OCI-M1 (cell line): ENCODE measurements at regions not wholly inside any gene's neighbourhood (a gene's known extent, or its start where the extent isn't known, plus 50 kb on each side); places are given as distances from the start of the nearest gene placed in this dataset.

Experiments used
- DNase-seq: peaks from one replicate; lab custom pipeline; 2025; lab: John Stamatoyannopoulos, UW

DNA sequence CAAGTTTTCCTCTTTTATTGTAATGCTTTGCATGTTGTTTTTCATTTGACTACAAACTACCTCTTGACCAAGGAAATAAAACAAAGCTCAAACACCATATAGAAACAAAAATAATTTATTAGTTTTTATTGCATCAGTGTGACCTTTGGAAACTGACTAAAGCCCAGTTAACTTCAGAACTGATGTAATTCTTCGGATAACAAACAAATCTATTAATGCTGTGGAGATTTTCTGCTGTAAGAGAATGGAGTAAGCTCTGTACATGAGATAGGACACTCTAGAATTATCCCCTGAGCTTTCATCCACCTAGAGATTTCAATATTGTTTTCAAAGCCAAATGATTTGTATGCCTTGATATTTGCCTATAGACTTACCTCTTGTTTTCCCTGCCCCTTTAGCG is 154.0 kb upstream of the KCNK2 start:
- no peak for DNase-seq

DNA sequence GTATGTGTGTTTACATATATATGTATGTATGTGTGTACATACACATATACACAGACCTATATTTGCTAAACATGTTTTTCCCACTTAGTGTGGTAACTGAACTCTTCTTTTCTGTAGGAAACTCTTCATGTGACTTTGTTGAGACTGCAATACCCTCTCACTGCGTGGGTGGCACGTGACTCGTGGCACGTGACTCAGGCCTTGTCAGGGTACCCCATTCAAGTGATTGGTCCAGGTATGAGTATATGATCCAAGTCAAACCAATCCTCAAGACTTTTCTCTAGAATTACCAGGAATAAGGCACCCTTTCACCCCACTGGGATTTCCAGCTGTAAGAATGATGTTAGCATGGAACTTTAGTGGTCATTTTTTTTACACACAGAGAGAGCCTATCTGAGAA is 149.2 kb upstream of the KCNK2 start:
- no peak for DNase-seq

DNA sequence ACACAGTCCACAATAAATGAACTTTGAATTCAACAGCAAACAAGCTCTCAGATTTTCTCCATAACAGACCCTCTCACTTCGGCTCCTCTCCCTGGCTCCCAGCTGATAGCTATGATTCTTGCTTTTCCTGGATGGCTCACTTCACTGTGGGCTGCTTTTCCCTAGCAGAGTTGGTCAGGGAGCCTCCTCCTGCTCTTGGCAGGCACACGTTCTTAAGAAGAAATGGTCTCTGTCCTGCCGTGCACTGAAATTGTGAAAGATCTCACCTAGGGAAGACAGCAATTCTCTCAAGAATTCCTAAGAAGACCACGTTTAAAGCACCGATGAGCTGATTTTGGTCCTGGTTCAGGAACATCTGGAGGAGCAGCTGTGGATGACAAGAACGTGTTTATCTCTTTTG is 148.5 kb upstream of the KCNK2 start:
- DNase-seq, result no peak

DNA sequence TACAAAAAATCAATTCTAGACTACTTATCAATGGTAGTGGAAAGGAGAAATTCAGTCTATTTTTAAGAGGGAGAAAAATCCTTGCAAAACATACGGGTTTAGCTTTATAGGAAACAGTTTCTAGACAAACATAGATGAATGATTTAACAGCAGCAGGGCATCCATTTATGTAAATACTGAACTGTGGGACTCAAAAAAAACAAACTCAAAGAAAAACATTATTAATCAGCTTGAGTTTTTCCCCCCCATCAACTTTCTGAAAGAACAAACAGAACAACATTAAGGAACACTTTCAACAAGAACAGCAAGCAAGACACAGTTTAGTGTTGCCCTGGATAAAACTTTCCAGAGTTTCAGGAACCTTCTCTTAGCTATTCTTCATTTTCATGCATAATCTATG is 147.3 kb upstream of the KCNK2 start:
- no peak for DNase-seq

DNA sequence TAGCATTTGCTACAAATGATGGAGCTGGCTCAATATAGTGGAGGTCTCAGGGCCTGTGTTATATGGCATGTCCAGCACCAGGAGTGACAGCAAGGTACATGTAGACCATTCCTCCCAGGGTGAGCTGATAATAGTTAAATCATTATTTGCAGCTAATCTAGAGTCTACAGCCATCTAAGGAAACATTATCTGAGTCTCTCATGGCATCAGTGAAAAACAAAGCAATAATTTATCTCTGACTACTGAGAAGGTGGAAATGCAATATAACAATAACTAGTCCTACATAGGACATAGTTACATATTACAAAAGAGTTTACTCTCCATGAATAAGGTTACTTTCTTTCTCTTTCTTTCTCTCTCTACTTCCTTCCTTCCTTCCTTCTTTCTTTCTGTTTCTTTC is 143.4 kb upstream of the KCNK2 start:
- DNase-seq, result no peak

DNA sequence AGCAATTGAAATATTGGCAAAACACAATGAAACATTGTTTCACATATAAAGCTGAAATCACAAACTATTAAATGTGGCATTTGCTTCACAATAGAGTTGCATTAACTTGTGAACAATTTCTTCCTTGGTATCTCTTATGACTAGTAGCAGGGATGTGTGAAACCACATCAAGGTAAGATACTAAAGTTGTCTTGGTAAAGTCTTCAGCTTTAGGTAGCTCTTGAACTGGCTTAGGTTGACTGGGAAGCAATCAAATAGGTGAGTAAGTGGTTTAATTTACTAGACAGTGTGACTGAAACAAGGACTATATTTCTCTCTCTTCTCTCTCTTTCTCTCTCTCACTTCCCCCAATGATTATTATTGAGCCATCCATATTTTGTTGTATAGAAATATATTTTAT is 141.5 kb upstream of the KCNK2 start:
- no peak for DNase-seq

DNA sequence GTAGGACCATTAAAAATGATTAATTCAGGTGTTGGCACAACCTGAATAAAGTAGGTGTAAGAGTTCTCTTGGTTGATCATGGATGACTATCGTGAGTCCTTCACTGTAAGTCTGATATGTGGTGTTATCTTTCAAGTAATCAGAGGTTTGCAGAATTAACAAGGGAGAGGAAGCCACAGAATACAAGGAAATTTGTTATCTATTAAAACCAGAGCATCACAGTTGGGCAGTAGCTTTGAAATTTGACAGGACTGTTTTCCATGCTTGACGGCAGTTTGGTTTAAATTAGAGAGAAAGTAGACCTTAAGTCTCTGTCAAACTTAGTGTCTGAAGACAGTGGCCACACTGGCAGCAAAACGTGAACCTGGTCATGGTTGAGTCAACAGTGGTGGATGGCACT is 139.5 kb upstream of the KCNK2 start:
- DNase-seq, result peak; percentile 77

DNA sequence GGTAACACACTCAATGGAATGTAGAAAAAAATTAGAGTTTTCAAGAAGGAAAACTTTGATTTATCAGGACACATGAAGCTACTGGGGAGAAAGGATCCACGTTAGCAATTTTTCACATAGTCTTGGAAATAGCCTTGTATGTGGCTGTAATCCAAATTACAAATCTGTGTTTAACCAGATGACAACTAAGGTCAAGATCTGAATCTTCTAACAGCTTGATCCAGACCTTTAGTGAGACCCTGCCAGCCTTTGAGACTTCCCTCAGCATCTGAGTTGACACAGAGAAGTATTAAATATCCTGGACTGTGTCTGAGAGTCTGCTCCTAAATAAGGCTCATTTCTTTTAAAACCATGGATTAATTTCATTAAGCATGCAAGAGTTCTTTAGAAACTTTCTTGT is 135.9 kb upstream of the KCNK2 start:
- DNase-seq, result no peak

DNA sequence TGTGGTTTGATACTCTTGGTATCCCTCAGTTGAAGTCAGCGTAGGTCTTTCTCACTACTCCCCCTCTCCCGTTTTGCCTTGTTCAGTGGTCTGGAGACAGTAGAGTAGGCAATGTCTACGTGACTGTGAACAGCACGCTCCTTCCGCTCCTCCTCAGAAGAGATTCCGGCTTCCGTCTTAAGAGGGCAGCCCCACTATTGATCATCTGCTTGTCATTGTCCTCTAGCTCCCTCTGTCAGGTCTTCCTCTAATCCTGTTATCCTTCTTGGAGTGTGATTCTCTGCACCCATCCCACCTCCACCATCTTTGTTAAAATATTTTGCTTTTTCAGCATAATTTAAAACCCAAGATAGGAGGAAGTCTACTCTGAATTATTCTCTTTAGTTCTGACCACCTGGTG is 129.9 kb upstream of the KCNK2 start:
- no peak for DNase-seq

DNA sequence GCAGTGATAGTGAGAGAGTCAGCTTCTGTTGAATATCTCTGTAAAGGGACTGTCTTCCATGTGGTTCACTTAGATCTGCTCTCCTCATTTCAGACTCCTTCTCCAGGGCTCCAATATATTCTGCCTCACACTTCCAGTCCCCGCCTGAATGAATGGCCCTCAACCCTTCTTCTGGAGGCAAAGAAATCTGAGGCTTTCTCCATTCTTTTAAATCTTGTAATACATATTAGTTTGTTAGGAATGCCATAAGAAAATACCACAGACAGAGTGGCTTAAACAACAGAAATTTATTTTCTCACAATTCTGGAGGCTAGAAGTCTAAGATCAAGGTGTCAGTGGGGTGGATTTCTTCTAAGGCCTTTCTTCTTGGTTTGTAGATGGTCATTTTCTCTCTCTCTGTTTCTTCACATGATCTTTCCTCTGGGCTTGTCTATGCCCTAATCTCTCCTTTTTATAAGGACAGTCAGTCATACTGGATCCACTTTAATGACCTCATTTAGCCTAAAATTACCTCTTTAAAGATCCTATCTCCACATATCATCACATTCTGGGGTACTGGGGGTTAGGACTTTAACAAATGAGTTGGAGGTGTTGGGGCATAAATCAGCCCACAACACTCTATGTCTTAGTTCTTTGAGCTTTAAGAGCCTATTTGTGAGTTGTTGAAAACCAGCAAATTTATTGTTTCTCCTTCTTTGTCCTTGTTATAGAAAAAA is 128.5 kb upstream of the KCNK2 start:
- no peak for DNase-seq

DNA sequence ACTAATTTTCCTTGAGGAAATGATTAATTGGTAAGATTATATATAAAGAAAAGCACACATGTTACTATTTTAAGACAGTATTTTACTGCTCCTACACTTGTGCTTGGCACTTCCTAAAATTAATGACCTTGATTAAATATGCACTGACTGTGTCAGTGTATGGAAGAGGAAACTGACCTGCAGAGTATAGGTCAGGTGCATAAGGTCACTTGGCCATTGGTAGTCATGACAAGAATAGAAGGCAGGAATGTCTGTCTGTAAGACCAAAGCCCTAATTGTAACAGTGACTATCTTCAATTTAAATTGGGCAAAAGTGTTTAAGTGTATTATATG is 128.0 kb upstream of the KCNK2 start:
- no peak for DNase-seq

DNA sequence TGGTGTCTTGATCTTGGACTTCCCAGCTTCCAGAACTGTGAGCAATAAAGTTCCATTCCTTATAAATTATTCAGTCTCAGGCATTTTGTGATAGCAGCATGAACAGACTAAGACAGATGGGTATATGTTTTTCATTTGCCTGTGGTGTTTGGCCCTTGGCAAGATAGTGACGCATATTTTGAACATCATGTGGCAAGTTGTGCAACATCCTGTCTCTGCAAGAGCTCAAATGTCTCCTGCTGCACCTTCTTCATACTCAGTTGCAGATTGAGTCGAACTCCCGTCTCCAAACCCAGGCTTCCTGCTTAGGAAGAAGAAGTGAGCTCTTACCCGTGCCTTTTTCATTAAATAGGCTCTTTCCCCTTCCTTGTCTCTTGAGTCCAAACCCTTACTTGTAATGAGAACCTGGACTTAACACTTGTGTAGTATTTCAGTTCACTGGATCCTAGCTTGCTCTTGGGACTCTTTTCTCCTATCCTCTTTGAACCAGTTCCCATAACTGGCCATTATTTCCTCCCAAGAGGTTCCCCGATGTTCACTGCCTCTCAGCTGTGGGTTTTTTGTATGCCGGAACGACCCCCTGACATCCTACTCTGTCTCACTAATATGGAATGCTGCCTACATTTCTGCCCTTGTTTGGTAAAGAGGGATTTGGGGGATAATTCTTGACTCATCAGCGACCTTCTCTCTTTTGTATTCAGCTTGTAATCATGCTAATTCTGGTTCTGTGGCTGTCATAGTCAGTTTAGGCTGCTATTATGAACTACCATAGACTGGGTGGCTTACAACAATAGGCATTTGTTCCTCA is 125.0 kb upstream of the KCNK2 start:
- peak; percentile 31 for DNase-seq

DNA sequence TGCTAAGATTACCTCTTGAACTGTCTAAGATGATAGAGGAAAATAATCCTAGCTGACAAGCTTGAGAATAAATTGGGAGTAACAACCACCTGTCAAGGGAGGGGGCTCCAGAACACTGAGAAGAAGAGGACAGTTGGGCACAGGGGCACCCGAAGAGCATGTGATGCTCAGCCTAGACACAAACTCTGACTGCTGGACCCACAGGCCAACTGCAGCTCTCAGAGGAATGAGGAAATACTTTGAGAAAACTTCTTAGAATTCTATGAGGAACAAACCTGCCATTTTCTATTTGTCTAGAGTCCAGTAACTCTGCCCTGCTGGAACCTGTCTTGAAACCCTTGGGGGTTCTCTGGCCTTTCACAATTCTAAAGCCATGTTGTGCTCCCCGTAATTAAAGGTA is 124.1 kb upstream of the KCNK2 start:
- no peak for DNase-seq

DNA sequence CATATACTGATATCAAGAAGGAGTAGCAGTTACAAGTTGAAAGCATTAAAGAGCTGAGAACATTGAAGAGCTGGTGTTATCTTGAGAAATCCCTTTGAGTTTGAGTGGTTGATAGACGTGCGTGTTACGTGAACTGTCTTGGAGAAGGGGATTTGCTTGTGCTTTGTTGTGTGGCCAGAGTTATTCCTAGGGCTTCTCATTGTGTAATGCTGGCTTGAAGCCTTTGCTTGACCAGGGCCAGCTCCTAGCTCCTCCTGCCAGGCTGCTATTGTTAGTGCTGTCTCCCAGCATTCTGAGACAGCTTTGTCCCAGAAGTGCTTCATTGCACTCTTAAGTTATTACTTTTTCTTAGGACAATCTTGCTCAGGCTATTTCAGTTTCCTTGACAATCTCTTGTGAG is 116.2 kb upstream of the KCNK2 start:
- DNase-seq, result no peak

DNA sequence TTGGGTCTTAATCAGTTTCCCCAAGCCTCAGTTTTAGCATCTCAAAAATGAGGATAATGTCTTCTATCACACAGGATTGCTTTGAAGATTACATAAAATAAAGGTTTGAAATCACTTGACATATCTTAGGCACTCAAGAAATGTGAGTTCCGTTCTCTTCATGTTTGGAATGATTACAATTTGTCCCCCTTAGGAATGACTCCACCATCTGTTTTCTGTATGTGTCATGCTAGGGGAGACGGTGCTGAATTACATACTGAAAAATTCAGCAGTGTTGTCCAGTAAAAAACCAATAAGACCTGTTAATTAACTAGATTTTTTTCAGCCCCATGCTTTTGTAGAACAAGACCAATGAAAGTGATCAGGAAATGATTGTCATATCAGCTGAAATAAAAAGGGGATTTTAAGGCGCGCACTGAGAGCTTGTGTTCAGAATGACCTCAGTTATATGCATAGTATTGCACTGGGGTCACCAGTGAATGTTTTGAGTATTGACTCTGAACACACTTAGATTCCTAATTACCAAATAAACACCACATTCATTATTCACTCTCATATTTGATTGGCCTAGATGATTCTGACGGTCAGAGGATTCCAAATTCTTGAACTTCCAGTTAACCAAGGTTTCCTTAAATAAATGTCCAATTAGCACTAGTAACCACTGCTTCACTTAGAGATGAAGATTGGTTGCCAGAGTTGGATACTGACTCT is 114.5 kb upstream of the KCNK2 start:
- no peak for DNase-seq

DNA sequence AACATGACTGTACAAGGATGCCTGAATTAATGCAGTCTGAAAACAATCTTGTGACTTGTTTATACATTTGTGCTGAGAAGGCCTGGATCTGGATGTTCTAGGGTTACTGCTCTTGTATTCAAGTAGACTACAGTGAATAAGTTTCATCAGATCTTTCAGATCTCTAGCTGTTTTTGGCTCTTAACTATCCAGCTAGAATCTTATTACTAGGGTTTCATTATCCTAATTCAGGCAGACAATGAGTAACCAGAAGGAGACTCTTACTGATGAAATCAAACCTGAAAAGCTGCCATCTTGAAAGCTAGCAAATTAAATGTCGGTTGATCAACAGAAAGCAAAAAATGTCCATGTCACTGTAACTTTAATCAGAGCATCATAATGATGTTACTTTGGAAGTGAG is 112.5 kb upstream of the KCNK2 start:
- no peak for DNase-seq

DNA sequence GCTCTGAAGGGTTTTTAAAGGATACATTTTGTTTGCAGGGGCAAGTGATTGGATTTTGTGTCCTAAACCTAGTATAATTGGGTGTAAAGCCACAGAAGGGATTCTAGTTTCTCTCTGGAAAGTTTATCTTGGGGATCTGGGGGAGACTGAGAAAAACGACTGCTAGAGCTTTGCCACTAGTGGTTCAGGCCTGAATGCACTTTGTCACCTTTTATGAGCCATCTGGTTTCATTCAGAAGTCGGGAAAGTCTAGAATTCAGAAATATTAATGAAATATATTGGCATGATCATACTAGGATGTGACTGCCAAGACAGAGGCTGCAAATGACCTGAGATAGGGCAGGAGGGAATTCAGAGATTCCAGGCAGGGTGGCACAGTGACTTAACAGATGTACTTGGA is 111.5 kb upstream of the KCNK2 start:
- DNase-seq, result no peak

DNA sequence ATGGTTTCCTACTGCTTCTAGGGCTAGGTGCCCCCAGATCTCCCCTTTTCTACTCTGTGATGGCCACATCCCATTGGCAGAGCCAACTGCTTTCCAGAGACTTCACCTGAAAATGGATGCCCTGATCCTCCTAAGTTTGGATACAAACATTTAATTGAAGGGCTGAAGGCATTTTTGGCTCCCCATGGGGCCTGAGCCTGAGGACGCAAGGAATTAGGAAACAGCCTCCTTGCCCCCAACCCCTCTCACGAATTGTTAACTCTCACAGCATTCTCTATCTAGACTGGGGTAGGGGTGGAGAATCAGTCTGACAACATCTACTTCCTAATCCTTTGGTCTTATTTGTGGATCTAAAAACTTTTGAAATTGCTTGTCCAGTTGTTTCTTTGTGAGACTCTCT is 108.5 kb upstream of the KCNK2 start:
- no peak for DNase-seq

DNA sequence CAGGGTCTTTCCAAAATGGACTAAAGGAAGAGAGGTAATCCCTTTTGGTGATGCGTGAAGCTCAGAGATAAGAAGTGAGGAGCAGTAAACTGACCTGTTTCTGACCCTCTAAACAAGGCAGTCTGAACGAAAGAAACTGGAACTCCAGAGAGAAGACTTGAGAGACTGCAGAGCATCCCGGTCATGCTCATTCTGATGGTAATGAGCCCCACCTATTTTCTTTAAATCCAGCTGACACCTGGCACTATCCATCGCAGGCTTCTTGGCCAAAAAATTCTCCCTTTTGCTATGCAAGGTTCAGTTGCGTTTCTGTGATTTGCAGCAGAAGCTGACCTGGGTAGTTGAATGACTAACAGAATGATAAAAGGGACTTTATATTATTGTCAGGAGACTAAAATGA is 105.9 kb upstream of the KCNK2 start:
- DNase-seq, result no peak

DNA sequence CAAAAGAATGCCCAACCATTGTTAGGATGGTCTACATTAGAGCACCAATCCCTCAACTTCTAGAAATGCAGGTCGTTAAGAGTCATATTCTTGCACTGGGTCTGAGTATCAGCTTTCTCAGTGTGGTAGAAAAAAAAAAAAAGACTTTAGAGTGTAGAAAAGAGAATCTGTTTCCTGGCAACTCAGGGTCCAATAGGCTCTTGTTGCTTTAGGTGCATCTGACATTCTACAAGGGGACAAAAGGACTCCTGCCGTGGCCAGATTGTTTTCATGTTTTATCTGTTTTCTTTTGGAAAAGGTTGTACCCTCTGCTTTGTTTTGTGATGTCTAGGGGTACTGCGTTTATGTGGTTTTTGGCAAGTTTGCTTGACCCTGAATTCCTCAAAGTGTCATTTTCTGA is 105.4 kb upstream of the KCNK2 start:
- DNase-seq, result no peak

DNA sequence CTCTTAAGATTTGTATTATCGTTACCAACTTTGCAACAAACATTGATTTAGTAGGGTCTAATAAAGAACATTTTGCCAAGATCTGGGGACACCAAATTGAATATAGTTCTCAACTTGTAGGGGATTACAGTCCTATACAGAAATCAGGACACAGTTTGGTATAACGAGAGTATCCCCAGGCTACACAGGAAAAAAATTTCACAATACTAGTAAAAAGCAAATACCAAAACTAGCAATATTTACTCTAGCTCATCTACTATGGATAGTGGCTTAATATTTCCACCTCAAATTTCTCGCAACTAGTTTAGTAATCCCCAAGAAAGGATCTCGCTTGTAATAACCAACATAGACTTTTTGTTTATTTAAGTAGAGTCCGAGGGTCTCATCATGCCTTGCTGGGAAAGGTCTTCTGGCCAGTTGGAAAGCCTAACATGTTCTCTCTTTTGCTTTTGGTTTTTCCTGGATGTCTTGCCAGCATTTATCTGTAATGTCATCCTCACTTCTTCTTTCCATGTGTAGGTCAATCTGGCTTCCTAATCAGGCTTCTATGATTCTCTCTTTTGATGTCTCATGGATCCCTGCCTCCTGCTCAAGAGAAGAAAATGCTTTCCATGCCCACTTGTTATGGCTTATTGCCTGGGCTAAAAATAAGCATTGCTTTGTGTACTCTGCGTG is 104.7 kb upstream of the KCNK2 start:
- no peak for DNase-seq

DNA sequence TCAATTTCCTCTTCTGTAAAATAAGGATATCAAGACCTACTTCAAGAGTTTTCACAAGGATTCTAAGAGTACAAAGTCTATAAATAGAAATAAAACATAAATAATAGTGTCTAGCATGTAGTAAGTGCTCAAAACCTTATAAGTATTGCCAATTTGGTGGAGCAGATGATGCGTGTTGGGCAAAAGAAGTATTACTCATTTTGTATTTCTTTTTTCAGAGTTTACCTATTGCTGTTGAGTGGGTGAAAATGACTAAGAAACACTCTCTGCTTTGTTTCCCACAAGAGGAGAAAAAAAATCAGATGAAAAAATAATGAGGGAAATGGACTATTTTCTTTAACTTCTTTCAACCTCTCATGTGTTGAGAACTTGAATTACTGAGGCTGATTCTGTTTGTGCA is 103.3 kb upstream of the KCNK2 start:
- no peak for DNase-seq

DNA sequence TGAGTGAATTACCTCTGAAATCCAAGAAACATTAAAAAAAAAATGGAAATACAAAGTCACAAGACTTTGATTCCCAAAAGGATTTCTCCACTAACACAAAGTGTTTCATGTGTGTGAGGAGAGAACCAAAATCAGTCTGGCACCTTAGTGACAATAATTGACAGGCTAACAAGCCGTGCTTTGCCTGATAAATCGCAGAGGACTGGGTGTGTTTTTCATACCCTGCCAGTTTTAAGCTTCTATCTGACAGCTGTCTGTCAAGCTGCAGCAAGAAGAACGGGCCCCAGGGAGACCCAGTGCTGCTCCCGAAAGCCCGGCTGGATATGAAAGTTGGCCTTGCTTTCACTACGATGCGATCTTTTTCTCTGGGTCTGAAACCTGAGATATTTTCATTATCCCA is 101.6 kb upstream of the KCNK2 start:
- no peak for DNase-seq
